Smooth muscle cell (in vitro differentiated cells): ENCODE measurements at regions not wholly inside any gene's neighbourhood (a gene's known extent, or its start where the extent isn't known, plus 50 kb on each side); places are given as distances from the start of the nearest gene placed in this dataset.
"Not testable (repeated sequence)": the region's sequence is repeated elsewhere in the genome, so short reads cannot be mapped to it uniquely, and the experiment has no call there.

ENCODE experiments used
- DNase-seq: peaks from one replicate; lab custom pipeline; 2025; ENCODE audit not compliant: unreplicated experiment; lab: John Stamatoyannopoulos, UW
- H2AFZ ChIP-seq: fragments of 200-600 bp; sonication (generic); 2 replicates; pipeline ENCODE4 v1.6.0; 2016; ENCODE audit warnings: antibody characterized with exemption, low read depth, mild to moderate bottlenecking
- H3F3A ChIP-seq: fragments of 200-600 bp; sonication (generic); 2 replicates; pipeline ENCODE4 v1.6.0; 2017; ENCODE audit warnings: antibody characterized with exemption, low read depth
- H3K27ac ChIP-seq: fragments of 200-600 bp; sonication (generic); 2 replicates; pipeline ENCODE4 v1.5.1; 2016; ENCODE audit warnings: low read depth, mild to moderate bottlenecking
- H3K27me3 ChIP-seq: fragments of 200-600 bp; sonication (generic); 2 replicates; pipeline ENCODE4 v1.6.1; 2016; ENCODE audit warnings: low read depth, mild to moderate bottlenecking
- H3K36me3 ChIP-seq: fragments of 200-600 bp; sonication (generic); 2 replicates; pipeline ENCODE4 v1.5.1; 2016; ENCODE audit warnings: low read depth
- H3K4me1 ChIP-seq: fragments of 200-600 bp; sonication (generic); 2 replicates; pipeline ENCODE4 v1.5.1; 2016; ENCODE audit warnings: low read depth
- H3K4me2 ChIP-seq: fragments of 200-600 bp; sonication (generic); 2 replicates; pipeline ENCODE4 v1.6.0; 2016; ENCODE audit warnings: mild to moderate bottlenecking
- H3K4me3 ChIP-seq: fragments of 200-600 bp; sonication (generic); 2 replicates; pipeline ENCODE4 v1.5.1; 2016; ENCODE audit warnings: mild to moderate bottlenecking
- H3K79me2 ChIP-seq: fragments of 200-600 bp; sonication (generic); 2 replicates; pipeline ENCODE4 v1.6.0; 2016; ENCODE audit warnings: low read depth, mild to moderate bottlenecking
- H3K9ac ChIP-seq: fragments of 200-600 bp; sonication (generic); 2 replicates; pipeline ENCODE4 v1.6.0; 2016; ENCODE audit warnings: low read depth
- H3K9me3 ChIP-seq: fragments of 200-600 bp; sonication (generic); replicated peaks from 2 replicates; pipeline ENCODE4 v1.5.1; 2016; ENCODE audit warnings: low read depth
- H4K20me1 ChIP-seq: fragments of 200-600 bp; sonication (generic); 2 replicates; pipeline ENCODE4 v1.6.0; 2016; ENCODE audit warnings: low read depth
- whole genome bisulfite sequencing: methylation state at CpG from one replicate; pipeline ENCODE4 v1.1.7; 2016; ENCODE audit warnings: low lambda C conversion rate; 5-methylcytosine and 5-hydroxymethylcytosine counted together
- TF ChIP-seq, protein P1 (sequence below): fragments of 200-600 bp; sonication (generic); IDR thresholded peaks from 2 replicates; pipeline ENCODE4 v1.5.1; 2017; ENCODE audit warnings: borderline replicate concordance, mild to moderate bottlenecking, antibody characterized with exemption; ENCODE audit not compliant: insufficient read depth, poor library complexity, severe bottlenecking

- no peaks in the 10 kb centered on the region for H3K4me1 ChIP-seq
- WGBS = 59% methylated on average over 3 of the region's 3 CpGs
- H3F3A ChIP-seq = no peaks in the 10 kb centered on the region
- no peak overlapping the region for H3K9ac ChIP-seq
- H3K79me2 ChIP-seq = no peaks in the 10 kb centered on the region
- no peak overlapping the region for H3K4me2 ChIP-seq
- H3K9me3 ChIP-seq = no peaks in the 10 kb centered on the region
- no peak overlapping the region for H3K4me3 ChIP-seq
- H4K20me1 ChIP-seq = no peaks in the 10 kb centered on the region
- H3K27ac ChIP-seq = no peak overlapping the region
- no peaks in the 10 kb centered on the region for H3K36me3 ChIP-seq
- TF ChIP-seq, protein P1, sequence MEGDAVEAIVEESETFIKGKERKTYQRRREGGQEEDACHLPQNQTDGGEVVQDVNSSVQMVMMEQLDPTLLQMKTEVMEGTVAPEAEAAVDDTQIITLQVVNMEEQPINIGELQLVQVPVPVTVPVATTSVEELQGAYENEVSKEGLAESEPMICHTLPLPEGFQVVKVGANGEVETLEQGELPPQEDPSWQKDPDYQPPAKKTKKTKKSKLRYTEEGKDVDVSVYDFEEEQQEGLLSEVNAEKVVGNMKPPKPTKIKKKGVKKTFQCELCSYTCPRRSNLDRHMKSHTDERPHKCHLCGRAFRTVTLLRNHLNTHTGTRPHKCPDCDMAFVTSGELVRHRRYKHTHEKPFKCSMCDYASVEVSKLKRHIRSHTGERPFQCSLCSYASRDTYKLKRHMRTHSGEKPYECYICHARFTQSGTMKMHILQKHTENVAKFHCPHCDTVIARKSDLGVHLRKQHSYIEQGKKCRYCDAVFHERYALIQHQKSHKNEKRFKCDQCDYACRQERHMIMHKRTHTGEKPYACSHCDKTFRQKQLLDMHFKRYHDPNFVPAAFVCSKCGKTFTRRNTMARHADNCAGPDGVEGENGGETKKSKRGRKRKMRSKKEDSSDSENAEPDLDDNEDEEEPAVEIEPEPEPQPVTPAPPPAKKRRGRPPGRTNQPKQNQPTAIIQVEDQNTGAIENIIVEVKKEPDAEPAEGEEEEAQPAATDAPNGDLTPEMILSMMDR = no peak
- no peak for DNase-seq
- H2AFZ ChIP-seq = no peak overlapping the region
- no peaks in the 10 kb centered on the region for H3K27me3 ChIP-seq
These were observed 340.2 kb upstream of the HNRNPA3 start for GRCh38 chr2:176872406-176872805.

- Histone ChIP-seq H3K4me1 (no peaks in the 10 kb centered on the region), H3F3A (no peaks in the 10 kb centered on the region), H3K9me3 (no peaks in the 10 kb centered on the region), H3K9ac (no peak overlapping the region), H4K20me1 (no peaks in the 10 kb centered on the region), H2AFZ (no peak overlapping the region), H3K79me2 (no peaks in the 10 kb centered on the region), H3K27me3 (no peaks in the 10 kb centered on the region), H3K27ac (no peak overlapping the region), H3K4me3 (no peak overlapping the region), H3K4me2 (no peak overlapping the region), H3K36me3 (no peaks in the 10 kb centered on the region)
- WGBS = 71% methylated on average over 4 of the region's 4 CpGs
- TF ChIP-seq, protein P1 = no peak
- DNase-seq = no peak
These were observed 339.2 kb upstream of the HNRNPA3 start for GRCh38 chr2:176873403-176873802.

- H3K79me2 ChIP-seq = no peaks in the 10 kb centered on the region
- TF ChIP-seq, protein P1 = no peak
- 91% methylated on average over 4 of the region's 4 CpGs for WGBS
- H3K9me3 ChIP-seq = no peaks in the 10 kb centered on the region
- no peak overlapping the region for H3K4me2 ChIP-seq
- H3F3A ChIP-seq = no peaks in the 10 kb centered on the region
- H3K4me3 ChIP-seq = no peak overlapping the region
- no peaks in the 10 kb centered on the region for H3K36me3 ChIP-seq
- H2AFZ ChIP-seq = no peak overlapping the region
- H3K4me1 ChIP-seq = no peaks in the 10 kb centered on the region
- H3K27ac ChIP-seq = no peak overlapping the region
- no peaks in the 10 kb centered on the region for H4K20me1 ChIP-seq
- H3K9ac ChIP-seq = no peak overlapping the region
- no peak for DNase-seq
- no peaks in the 10 kb centered on the region for H3K27me3 ChIP-seq
These were observed 336.0 kb upstream of the HNRNPA3 start for GRCh38 chr2:176876493-176877103.

DNA sequence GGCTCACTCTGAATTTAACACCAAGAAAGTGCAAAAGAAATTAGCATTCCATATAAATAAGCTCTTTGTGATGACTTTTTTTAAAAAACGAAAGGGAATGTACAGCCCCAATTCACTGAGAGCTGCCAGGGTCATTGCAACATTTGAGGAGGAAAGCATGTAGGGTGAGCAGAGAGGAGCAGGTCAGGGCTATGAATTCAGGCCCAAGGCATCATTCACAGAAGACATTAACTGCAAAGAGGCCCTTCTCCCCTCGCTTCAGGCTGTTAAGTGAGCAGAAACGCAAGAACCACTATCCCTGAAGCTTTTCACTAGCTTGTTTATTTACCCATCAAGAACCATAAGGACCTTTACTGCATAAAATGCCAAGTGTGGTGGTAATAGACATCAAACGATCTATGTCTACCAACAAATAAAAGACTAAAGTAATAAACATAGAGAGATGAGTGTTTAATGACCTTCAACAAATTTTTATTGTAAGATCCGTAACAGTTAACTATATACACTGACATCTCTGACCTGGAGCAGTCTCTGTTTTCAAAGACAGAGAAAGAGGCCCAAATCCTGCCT lies 333.1 kb upstream of the HNRNPA3 start:
- Histone ChIP-seq H3K79me2 (no peaks in the 10 kb centered on the region), H3K4me3 (no peak overlapping the region), H3K36me3 (no peaks in the 10 kb centered on the region), H2AFZ (no peak overlapping the region), H3K27me3 (no peaks in the 10 kb centered on the region), H3K4me2 (no peak overlapping the region), H4K20me1 (no peaks in the 10 kb centered on the region), H3K9me3 (no peaks in the 10 kb centered on the region), H3K4me1 (no peaks in the 10 kb centered on the region), H3K27ac (no peak overlapping the region), H3F3A (no peaks in the 10 kb centered on the region), H3K9ac (no peak overlapping the region)
- WGBS = 57% methylated on average over 5 of the region's 5 CpGs
- no peak for DNase-seq
- TF ChIP-seq, protein P1 = no peak

GRCh38 chr2:176882045-176882444 lies 330.5 kb upstream of the HNRNPA3 start:
- H3K9ac ChIP-seq, H3K27ac ChIP-seq, H3K9me3 ChIP-seq, H3K4me2 ChIP-seq, H3K4me3 ChIP-seq, H3K4me1 ChIP-seq, H3F3A ChIP-seq, DNase-seq, H2AFZ ChIP-seq, H3K79me2 ChIP-seq, H3K36me3 ChIP-seq, H4K20me1 ChIP-seq, H3K27me3 ChIP-seq: not testable (repeated sequence)
- 90% methylated on average over 1 of the region's 1 CpG for WGBS
